ENCODE measurements at regions not wholly inside any gene's neighbourhood (a gene's known extent, or its start where the extent isn't known, plus 50 kb on each side); places are given as distances from the start of the nearest gene placed in this dataset.

GRCh38 chr5:8720506-8720905, 825.4 kb downstream of the SEMA5A start:
- TF ChIP-seq PATZ1 (CRISPR knock-in tag; IDR thresholded peaks at IDR 0.05; ENCODE audit: borderline replicate concordance), result no peak
- no peak for TF ChIP-seq ZFP30 (CRISPR knock-in tag; IDR thresholded peaks at IDR 0.05)
- TF ChIP-seq CREB5 (CRISPR knock-in tag; IDR thresholded peaks at IDR 0.05; ENCODE audit: low read depth), result no peak
- no peak for TF ChIP-seq RARB (CRISPR knock-in tag; IDR thresholded peaks at IDR 0.05)
- TF ChIP-seq CSDC2 (CRISPR knock-in tag; IDR thresholded peaks at IDR 0.05), result no peak
- no peak for TF ChIP-seq ESRRG (CRISPR knock-in tag; IDR thresholded peaks at IDR 0.05)
- TF ChIP-seq SNAI2 (CRISPR knock-in tag; IDR thresholded peaks at IDR 0.05), result no peak
- no peak for TF ChIP-seq ISL1 (CRISPR knock-in tag; IDR thresholded peaks at IDR 0.05)
- no peak for TF ChIP-seq CSRNP3 (CRISPR knock-in tag; IDR thresholded peaks at IDR 0.05)
- no peak for TF ChIP-seq BACH2 (CRISPR knock-in tag; IDR thresholded peaks at IDR 0.05; ENCODE audit: borderline replicate concordance)
- TF ChIP-seq OSR1 (CRISPR knock-in tag; IDR thresholded peaks at IDR 0.05), result no peak
- TF ChIP-seq ARNTL (CRISPR knock-in tag; IDR thresholded peaks at IDR 0.05; ENCODE audit: borderline replicate concordance, low read depth), result no peak
- no peak for TF ChIP-seq ZNF70 (CRISPR knock-in tag; IDR thresholded peaks at IDR 0.05)
- no peak for TF ChIP-seq POU6F1 (CRISPR knock-in tag; IDR thresholded peaks at IDR 0.05; ENCODE audit: borderline replicate concordance, low read depth)

Measured in SK-N-SH treated with all-trans-retinoic acid at 6 μM for 48 hours (cell line).